Spleen (tissue), 11 donors: ENCODE measurements at regions not wholly inside any gene's neighbourhood (a gene's known extent, or its start where the extent isn't known, plus 50 kb on each side); places are given as distances from the start of the nearest gene placed in this dataset.

Experiments used
- DNase-seq: peaks from one replicate; pipeline ENCODE4 v3.0.0-alpha.2; 2020
- H3K27ac ChIP-seq, 8 donors: fragments of 200-600 bp; sonication (generic) in 7 of 8; 1 replicate in 4 of 8; 2 replicates in 4 of 8; pipeline versions ENCODE4 v1.5.0 to v1.8.0; 2016 to 2021; ENCODE audit warnings: inconsistent platforms in 4 of 8, mild to moderate bottlenecking in 4 of 8, moderate library complexity in 1 of 8
- H3K27me3 ChIP-seq, 7 donors: fragments of 200-600 bp; sonication (generic) in 6 of 7; replicated peaks in 1 of 7; 1 replicate in 4 of 7; 2 replicates in 3 of 7; pipeline versions ENCODE4 v1.5.0 to v1.8.0; 2016 to 2021; ENCODE audit warnings: inconsistent platforms in 3 of 7, mild to moderate bottlenecking in 1 of 7
- H3K36me3 ChIP-seq, 6 donors: fragments of 200-600 bp; sonication (generic) in 5 of 6; 1 replicate in 4 of 6; 2 replicates in 2 of 6; pipeline versions ENCODE4 v1.5.0 to v1.8.0; 2016 to 2021; ENCODE audit warnings: inconsistent platforms in 2 of 6
- H3K4me1 ChIP-seq, 6 donors: fragments of 200-600 bp; sonication (generic) in 5 of 6; 1 replicate in 3 of 6; 2 replicates in 3 of 6; pipeline versions ENCODE4 v1.5.0 to v1.8.0; 2016 to 2021; ENCODE audit warnings: inconsistent platforms in 3 of 6
- H3K4me3 ChIP-seq, 8 donors: fragments of 200-600 bp; sonication (generic) in 7 of 8; 1 replicate in 4 of 8; 2 replicates in 4 of 8; pipeline versions ENCODE4 v1.5.0 to v1.8.0; 2016 to 2021; ENCODE audit warnings: inconsistent platforms in 4 of 8, mild to moderate bottlenecking in 4 of 8, moderate library complexity in 2 of 8
- H3K9me3 ChIP-seq, 8 donors: fragments of 200-600 bp; sonication (generic) in 7 of 8; 1 replicate in 4 of 8; 2 replicates in 4 of 8; pipeline versions ENCODE4 v1.5.0 to v1.8.0; 2016 to 2021; ENCODE audit warnings: inconsistent platforms in 4 of 8
- POLR2A ChIP-seq, 3 donors: fragments of 450-650 bp; IDR thresholded peaks; one replicate each; pipeline ENCODE4 v1.5.1; 2017; ENCODE audit warnings: antibody characterized with exemption in 3 of 3, mild to moderate bottlenecking in 1 of 3
- POLR2AphosphoS5 ChIP-seq, 3 donors: sonication (generic); formaldehyde crosslinking; IDR thresholded peaks; one replicate each; pipeline ENCODE4 v1.5.1; 2017; ENCODE audit warnings: antibody characterized with exemption in 3 of 3
- WGBS, 5 donors: extraction: QIAGEN DNeasy Blood & Tissue Kit in 3 of 5; methylation state at CpG; one replicate each; pipeline versions ENCODE4 v1.1.5 to v1.1.7; 2013 to 2018; 5-methylcytosine and 5-hydroxymethylcytosine counted together
- intact Hi-C: fragments of 100-400 bp; cut with DNase I; formaldehyde crosslinking; loops from one replicate; pipeline ENCODE4 v1.15.0; 2023; ENCODE audit warnings: low total_unique reads
- TF ChIP-seq, protein P1 (sequence below), 11 experiments: fragments of 200-600 bp in 7 of 11; fragments of 450-650 bp in 4 of 11; sonication (generic) in 4 of 11; IDR thresholded peaks in 8 of 11; conservative IDR thresholded peaks in 3 of 11; 1 replicate in 7 of 11; 2 replicates in 4 of 11; pipeline versions ENCODE4 v1.4.0 to v1.8.0; 2016 to 2021; ENCODE audit warnings: antibody characterized with exemption in 11 of 11, inconsistent platforms in 4 of 11, mild to moderate bottlenecking in 1 of 11
- donor health status: healthy with polysubstance abuse.
- donor health status: DM: no; HTN: no; CAD: no; lungs with moderate emphysema.
- donor health status: DM: no; HTN: no; CAD: no.
- donor health status: Bipolar disorder and iron deficiency.
- donor health status: healthy.
- donor health status: DM: no; HTN: no; CAD: no.
- donor health status: DM: yes; HTN: yes; CAD: no.

DNA sequence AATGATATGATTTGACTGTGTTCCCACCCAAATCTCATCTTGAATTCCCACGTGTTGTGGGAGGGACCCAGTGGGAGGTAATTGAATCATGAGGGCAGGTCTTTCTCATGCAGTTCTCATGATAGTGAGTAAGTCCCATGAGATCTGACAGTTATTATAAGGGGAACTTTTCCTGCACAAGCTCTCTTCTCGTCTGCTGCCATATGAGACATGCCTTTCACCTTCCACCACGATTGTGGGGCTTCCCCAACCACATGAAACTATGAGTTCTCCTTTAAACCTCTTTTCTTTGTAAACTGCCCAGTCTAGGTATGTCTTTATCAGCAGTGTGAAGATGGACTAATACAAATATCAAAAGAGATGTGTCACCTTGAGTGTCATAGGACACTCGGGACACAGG lies 502.7 kb upstream of the PODXL start:
- Histone ChIP-seq H3K36me3 (no peaks in the 10 kb centered on the region), H3K27ac (no peak overlapping the region), H3K9me3 (peaks cover 0 to 18% (median 0%) of the 10 kb centered on the region in 8 donors), H3K4me1 (no peaks in the 10 kb centered on the region), H3K27me3 (no peaks in the 10 kb centered on the region), H3K4me3 (no peak overlapping the region)
- WGBS, 5 donors, result 58 to 72% (median 66%) methylated on average over 4 of the region's 4 CpGs
- TF ChIP-seq POLR2AphosphoS5 (IDR thresholded peaks at IDR 0.05) (no peak), POLR2A (IDR thresholded peaks at IDR 0.05) (no peak)
- TF ChIP-seq, protein P1, sequence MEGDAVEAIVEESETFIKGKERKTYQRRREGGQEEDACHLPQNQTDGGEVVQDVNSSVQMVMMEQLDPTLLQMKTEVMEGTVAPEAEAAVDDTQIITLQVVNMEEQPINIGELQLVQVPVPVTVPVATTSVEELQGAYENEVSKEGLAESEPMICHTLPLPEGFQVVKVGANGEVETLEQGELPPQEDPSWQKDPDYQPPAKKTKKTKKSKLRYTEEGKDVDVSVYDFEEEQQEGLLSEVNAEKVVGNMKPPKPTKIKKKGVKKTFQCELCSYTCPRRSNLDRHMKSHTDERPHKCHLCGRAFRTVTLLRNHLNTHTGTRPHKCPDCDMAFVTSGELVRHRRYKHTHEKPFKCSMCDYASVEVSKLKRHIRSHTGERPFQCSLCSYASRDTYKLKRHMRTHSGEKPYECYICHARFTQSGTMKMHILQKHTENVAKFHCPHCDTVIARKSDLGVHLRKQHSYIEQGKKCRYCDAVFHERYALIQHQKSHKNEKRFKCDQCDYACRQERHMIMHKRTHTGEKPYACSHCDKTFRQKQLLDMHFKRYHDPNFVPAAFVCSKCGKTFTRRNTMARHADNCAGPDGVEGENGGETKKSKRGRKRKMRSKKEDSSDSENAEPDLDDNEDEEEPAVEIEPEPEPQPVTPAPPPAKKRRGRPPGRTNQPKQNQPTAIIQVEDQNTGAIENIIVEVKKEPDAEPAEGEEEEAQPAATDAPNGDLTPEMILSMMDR (IDR thresholded peaks at IDR 0.05 in 8 of 11, conservative IDR thresholded peaks at IDR 0.05 in 3 of 11), result no peak
- intact Hi-C loops, result no loop called here
- DNase-seq, result no peak

DNA sequence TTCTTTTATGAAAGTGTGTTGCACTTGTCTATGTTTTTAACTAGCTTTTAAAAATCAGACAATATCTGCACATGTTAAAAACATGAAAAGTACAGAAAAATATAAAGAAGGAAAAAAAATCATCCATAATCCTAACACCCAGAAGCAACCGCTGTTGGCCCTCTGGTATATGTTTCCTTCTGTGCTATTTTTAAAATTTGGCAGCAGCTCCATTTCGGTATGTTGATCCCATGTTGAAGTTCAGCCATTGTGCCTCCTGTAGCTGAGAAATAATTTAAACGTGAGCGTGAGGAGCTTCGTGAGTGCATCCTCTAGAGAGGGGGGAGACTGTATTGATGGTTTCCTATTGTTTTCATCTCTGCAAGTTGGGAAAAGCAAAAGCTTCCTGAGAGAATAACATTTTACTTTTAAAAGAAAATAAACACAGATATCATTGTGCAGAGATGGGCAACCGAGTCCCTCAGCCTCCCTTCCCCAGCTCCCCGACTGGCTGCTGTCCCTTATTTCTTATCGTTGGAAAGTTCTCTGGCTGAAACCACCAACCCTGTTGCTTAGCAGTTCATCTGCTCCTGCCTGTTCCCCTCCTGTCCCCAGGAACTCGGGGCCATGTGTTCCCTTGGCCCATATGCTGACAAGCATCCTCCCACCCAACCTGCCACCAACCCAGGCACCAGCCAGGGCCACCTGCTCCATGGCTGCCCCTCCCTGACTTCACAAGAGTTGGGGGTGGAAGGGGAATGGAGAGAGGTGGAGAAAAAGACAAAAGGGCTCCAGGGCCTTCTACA lies 499.1 kb upstream of the PODXL start:
- Histone ChIP-seq H3K27ac (no peak overlapping the region), H3K27me3 (no peaks in the 10 kb centered on the region), H3K4me1 (no peaks in the 10 kb centered on the region), H3K4me3 (no peak overlapping the region), H3K9me3 (peaks cover 0 to 18% (median 0%) of the 10 kb centered on the region in 8 donors), H3K36me3 (no peaks in the 10 kb centered on the region)
- WGBS, 5 donors, result 69 to 72% (median 71%) methylated on average over 9 of the region's 9 CpGs
- TF ChIP-seq POLR2A (IDR thresholded peaks at IDR 0.05) (no peak), POLR2AphosphoS5 (IDR thresholded peaks at IDR 0.05) (no peak)
- TF ChIP-seq, protein P1 (IDR thresholded peaks at IDR 0.05 in 8 of 11, conservative IDR thresholded peaks at IDR 0.05 in 3 of 11), result no peak
- intact Hi-C loops, result no loop called here
- DNase-seq, result no peak

DNA sequence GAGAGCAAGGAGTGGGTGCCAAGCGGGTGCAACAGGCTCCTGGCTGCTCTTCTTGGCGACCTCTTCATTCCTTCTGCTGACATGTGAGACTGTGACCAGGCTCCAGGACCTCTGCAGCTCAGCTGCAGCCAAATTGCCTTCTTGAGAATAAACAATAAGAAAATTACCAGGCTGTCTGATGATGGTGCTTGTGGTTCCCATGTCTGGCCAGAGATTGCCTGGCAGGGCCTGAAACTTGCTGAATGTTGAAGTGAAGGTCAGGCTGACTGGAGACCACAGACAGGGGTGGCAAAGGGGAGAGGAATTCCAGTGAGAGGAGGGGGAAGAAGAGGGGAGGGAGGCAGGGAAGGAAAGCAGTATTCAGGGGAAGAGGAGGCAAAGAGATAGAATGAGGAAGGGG lies 497.4 kb upstream of the PODXL start:
- H3K27me3 ChIP-seq, result no peaks in the 10 kb centered on the region
- H3K4me1 ChIP-seq, result no peaks in the 10 kb centered on the region
- intact Hi-C loops, result no loop called here
- H3K9me3 ChIP-seq, result peaks cover 0 to 18% (median 0%) of the 10 kb centered on the region in 8 donors
- H3K36me3 ChIP-seq, result no peaks in the 10 kb centered on the region
- no peak overlapping the region for H3K27ac ChIP-seq
- WGBS, 5 donors, result 56 to 86% (median 75%) methylated on average over 2 of the region's 2 CpGs
- H3K4me3 ChIP-seq, result no peak overlapping the region
- no peak for TF ChIP-seq POLR2AphosphoS5 (IDR thresholded peaks at IDR 0.05)
- DNase-seq, result no peak

DNA sequence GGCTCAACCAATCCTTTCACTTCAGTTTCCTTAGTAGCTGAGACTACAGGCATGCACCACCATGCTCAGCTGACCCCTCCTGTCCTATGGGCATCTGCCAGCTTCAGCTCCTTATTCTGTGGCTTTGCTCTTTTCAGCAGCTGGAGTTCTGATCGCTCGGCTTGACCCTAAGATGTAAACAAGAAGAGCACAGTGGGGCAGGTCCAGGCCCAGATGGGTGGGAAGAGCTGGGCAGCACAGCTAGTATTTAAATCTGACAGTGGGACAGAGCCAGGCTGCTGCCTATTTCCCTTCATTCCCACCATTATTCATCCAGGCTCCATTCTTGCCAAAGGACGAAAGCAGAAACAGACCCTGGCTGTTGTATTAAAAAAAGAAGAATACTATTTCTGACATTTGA lies 494.9 kb upstream of the PODXL start:
- H3K27me3 ChIP-seq, result no peaks in the 10 kb centered on the region
- no peaks in the 10 kb centered on the region for H3K36me3 ChIP-seq
- H3K9me3 ChIP-seq, result no peaks in the 10 kb centered on the region
- no peak overlapping the region for H3K4me3 ChIP-seq
- DNase-seq, result no peak
- TF ChIP-seq POLR2A (IDR thresholded peaks at IDR 0.05) (no peak), POLR2AphosphoS5 (IDR thresholded peaks at IDR 0.05) (no peak)
- TF ChIP-seq, protein P1 (IDR thresholded peaks at IDR 0.05 in 8 of 11, conservative IDR thresholded peaks at IDR 0.05 in 3 of 11), result no peak
- no peak overlapping the region for H3K27ac ChIP-seq
- no peaks in the 10 kb centered on the region for H3K4me1 ChIP-seq
- 69 to 86% (median 78%) methylated on average over 3 of the region's 3 CpGs for WGBS, 5 donors
- intact Hi-C loops, result no loop called here
